Sigmoid colon (tissue), 4 donors: ENCODE measurements at regions not wholly inside any gene's neighbourhood (a gene's known extent, or its start where the extent isn't known, plus 50 kb on each side); places are given as distances from the start of the nearest gene placed in this dataset.

Experiments
- CTCF ChIP-seq, 4 experiments: fragments of 450-650 bp in 3 of 4; fragments of 200-600 bp in 1 of 4; IDR thresholded peaks; one replicate each; pipeline ENCODE4 v1.5.1; 2016 to 2019; ENCODE audit warnings: antibody characterized with exemption in 4 of 4, mild to moderate bottlenecking in 3 of 4, moderate library complexity in 2 of 4
- EP300 ChIP-seq, 4 donors: sonication (generic); formaldehyde crosslinking; IDR thresholded peaks; one replicate each; pipeline ENCODE4 v1.6.1; 2017; ENCODE audit warnings: antibody characterized with exemption in 4 of 4
- POLR2A ChIP-seq, 2 donors: fragments of 450-650 bp; IDR thresholded peaks; one replicate each; pipeline ENCODE4 v1.6.1; 2016; ENCODE audit warnings: antibody characterized with exemption in 2 of 2, mild to moderate bottlenecking in 2 of 2, moderate library complexity in 2 of 2
- POLR2AphosphoS5 ChIP-seq, 4 donors: sonication (generic); formaldehyde crosslinking; IDR thresholded peaks; one replicate each; pipeline ENCODE4 v1.6.1; 2017; ENCODE audit warnings: antibody characterized with exemption in 4 of 4

- TF ChIP-seq CTCF (IDR thresholded peaks at IDR 0.05) (no peak), POLR2A (IDR thresholded peaks at IDR 0.05) (no peak), POLR2AphosphoS5 (IDR thresholded peaks at IDR 0.05) (no peak), EP300 (IDR thresholded peaks at IDR 0.05) (no peak)
These were observed 520.5 kb upstream of the ADGRB3 start for GRCh38 chr6:68114463-68115047.
